Liver (tissue), 3 donors: ENCODE measurements at regions not wholly inside any gene's neighbourhood (a gene's known extent, or its start where the extent isn't known, plus 50 kb on each side); places are given as distances from the start of the nearest gene placed in this dataset.

ENCODE experiments used
- GABPA ChIP-seq, 2 donors: IDR thresholded peaks in 1 of 2; conservative IDR thresholded peaks in 1 of 2; 2 replicates each; pipeline ENCODE4 v1.6.1; 2016; ENCODE audit warnings: antibody characterized with exemption in 2 of 2, mild to moderate bottlenecking in 1 of 2, moderate library complexity in 1 of 2
- JUND ChIP-seq, 2 donors: IDR thresholded peaks; 2 replicates each; pipeline ENCODE4 v1.6.1; 2016; ENCODE audit warnings: antibody characterized with exemption in 2 of 2
- TAF1 ChIP-seq: conservative IDR thresholded peaks from 2 replicates; pipeline ENCODE4 v1.6.1; 2016; ENCODE audit warnings: antibody characterized with exemption, mild to moderate bottlenecking
- TF ChIP-seq, protein P1 (sequence below): fragments of 150-350 bp; IDR thresholded peaks from 2 replicates; pipeline ENCODE4 v1.5.1; 2017; ENCODE audit warnings: improper control_type of control experiment, low read depth, low read length; ENCODE audit not compliant: missing input control
- TF ChIP-seq, protein P2 (sequence below): IDR thresholded peaks from 2 replicates; pipeline ENCODE4 v1.6.1; 2016; ENCODE audit warnings: antibody characterized with exemption, mild to moderate bottlenecking
- TF ChIP-seq, protein P3 (sequence below): IDR thresholded peaks from 2 replicates; pipeline ENCODE4 v1.6.1; 2016; ENCODE audit warnings: antibody characterized with exemption
- TF ChIP-seq, protein P4 (sequence below): IDR thresholded peaks from 2 replicates; pipeline ENCODE4 v1.6.1; 2016; ENCODE audit warnings: antibody characterized with exemption
- donor health status: healthy.
- donor health status: healthy.

DNA sequence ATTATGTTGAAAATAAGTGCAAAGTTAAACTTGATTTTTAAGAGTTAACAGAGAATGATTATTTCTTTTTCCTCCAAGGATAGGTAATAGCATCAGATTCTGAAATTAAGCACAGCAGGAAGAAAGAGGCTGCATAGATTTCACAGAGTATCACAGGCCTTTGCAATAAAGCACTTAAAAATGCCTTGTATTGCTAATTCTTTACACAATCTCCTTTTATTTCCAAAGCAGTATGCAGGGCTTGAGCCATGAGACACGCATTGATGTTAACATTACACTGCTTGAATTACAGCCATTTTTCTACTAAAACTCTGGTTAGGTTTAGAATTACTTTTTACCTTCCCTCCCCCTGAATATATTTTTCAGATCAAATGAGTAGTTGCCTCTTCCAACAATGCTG is 398.3 kb downstream of the BCAT1 start:
- TF ChIP-seq, protein P1, sequence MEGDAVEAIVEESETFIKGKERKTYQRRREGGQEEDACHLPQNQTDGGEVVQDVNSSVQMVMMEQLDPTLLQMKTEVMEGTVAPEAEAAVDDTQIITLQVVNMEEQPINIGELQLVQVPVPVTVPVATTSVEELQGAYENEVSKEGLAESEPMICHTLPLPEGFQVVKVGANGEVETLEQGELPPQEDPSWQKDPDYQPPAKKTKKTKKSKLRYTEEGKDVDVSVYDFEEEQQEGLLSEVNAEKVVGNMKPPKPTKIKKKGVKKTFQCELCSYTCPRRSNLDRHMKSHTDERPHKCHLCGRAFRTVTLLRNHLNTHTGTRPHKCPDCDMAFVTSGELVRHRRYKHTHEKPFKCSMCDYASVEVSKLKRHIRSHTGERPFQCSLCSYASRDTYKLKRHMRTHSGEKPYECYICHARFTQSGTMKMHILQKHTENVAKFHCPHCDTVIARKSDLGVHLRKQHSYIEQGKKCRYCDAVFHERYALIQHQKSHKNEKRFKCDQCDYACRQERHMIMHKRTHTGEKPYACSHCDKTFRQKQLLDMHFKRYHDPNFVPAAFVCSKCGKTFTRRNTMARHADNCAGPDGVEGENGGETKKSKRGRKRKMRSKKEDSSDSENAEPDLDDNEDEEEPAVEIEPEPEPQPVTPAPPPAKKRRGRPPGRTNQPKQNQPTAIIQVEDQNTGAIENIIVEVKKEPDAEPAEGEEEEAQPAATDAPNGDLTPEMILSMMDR: no peak
- TF ChIP-seq TAF1: no peak
- TF ChIP-seq, protein P2, sequence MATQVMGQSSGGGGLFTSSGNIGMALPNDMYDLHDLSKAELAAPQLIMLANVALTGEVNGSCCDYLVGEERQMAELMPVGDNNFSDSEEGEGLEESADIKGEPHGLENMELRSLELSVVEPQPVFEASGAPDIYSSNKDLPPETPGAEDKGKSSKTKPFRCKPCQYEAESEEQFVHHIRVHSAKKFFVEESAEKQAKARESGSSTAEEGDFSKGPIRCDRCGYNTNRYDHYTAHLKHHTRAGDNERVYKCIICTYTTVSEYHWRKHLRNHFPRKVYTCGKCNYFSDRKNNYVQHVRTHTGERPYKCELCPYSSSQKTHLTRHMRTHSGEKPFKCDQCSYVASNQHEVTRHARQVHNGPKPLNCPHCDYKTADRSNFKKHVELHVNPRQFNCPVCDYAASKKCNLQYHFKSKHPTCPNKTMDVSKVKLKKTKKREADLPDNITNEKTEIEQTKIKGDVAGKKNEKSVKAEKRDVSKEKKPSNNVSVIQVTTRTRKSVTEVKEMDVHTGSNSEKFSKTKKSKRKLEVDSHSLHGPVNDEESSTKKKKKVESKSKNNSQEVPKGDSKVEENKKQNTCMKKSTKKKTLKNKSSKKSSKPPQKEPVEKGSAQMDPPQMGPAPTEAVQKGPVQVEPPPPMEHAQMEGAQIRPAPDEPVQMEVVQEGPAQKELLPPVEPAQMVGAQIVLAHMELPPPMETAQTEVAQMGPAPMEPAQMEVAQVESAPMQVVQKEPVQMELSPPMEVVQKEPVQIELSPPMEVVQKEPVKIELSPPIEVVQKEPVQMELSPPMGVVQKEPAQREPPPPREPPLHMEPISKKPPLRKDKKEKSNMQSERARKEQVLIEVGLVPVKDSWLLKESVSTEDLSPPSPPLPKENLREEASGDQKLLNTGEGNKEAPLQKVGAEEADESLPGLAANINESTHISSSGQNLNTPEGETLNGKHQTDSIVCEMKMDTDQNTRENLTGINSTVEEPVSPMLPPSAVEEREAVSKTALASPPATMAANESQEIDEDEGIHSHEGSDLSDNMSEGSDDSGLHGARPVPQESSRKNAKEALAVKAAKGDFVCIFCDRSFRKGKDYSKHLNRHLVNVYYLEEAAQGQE: no peak
- TF ChIP-seq, protein P3, sequence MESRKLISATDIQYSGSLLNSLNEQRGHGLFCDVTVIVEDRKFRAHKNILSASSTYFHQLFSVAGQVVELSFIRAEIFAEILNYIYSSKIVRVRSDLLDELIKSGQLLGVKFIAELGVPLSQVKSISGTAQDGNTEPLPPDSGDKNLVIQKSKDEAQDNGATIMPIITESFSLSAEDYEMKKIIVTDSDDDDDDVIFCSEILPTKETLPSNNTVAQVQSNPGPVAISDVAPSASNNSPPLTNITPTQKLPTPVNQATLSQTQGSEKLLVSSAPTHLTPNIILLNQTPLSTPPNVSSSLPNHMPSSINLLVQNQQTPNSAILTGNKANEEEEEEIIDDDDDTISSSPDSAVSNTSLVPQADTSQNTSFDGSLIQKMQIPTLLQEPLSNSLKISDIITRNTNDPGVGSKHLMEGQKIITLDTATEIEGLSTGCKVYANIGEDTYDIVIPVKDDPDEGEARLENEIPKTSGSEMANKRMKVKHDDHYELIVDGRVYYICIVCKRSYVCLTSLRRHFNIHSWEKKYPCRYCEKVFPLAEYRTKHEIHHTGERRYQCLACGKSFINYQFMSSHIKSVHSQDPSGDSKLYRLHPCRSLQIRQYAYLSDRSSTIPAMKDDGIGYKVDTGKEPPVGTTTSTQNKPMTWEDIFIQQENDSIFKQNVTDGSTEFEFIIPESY: no peak
- TF ChIP-seq JUND (IDR thresholded peaks at IDR 0.05): no peak
- TF ChIP-seq GABPA (IDR thresholded peaks at IDR 0.05 in 1 of 2, conservative IDR thresholded peaks at IDR 0.05 in 1 of 2): no peak
- TF ChIP-seq, protein P4, sequence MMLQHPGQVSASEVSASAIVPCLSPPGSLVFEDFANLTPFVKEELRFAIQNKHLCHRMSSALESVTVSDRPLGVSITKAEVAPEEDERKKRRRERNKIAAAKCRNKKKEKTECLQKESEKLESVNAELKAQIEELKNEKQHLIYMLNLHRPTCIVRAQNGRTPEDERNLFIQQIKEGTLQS: no peak
